ENCODE measurements at regions not wholly inside any gene's neighbourhood (a gene's known extent, or its start where the extent isn't known, plus 50 kb on each side); places are given as distances from the start of the nearest gene placed in this dataset.

DNA sequence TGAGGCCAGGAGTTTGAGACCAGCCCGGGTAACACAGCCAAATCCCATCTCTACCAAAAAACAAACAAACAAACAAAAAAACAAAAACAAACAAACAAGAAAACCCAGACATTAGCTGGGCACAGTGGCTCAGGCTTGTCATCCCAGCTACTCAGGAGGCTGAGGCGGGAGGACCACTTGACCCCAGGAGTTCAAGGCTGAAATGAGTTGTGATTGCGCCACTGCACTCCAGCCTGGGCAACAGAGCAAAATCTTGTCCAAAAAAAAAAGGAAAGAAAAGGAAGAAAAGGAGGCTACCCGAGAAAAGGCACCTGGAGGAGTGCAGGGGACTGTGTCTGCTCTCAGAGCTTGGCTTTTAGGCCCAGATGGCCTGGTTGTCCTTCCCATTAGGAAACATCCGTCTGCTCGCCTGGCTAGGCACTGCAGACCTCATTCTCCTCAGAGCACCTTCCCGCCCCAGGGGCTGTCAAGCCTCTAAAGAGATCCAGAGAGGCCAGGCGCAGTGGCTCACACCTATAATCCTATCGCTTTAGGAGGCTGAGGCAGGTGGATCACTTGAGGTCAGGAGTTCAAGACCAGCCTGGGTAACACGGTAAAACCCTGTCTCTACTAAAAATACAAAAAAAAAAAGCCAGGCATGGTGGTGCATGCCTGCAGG, 185.3 kb upstream of the IER5L start:
- TF ChIP-seq POLR2A (IDR thresholded peaks at IDR 0.05) (no peak), POLR2AphosphoS5 (IDR thresholded peaks at IDR 0.05) (no peak)
- DNase-seq = no peak
- Histone ChIP-seq H3K27me3 (replicated peaks in 1 of 7) (no peaks in the 10 kb centered on the region), H3K9me3 (no peaks in the 10 kb centered on the region), H3K4me1 (peaks cover 0 to 7% (median 2%) of the 10 kb centered on the region in 6 donors), H3K36me3 (no peaks in the 10 kb centered on the region), H3K4me3 (no peak overlapping the region), H3K27ac (no peak overlapping the region)
- 81 to 86% (median 84%) methylated on average over 10 of the region's 10 CpGs for WGBS, 5 donors
- intact Hi-C loops (cut with DNase I; ENCODE audit: low total_unique reads) = no loop called here

DNA sequence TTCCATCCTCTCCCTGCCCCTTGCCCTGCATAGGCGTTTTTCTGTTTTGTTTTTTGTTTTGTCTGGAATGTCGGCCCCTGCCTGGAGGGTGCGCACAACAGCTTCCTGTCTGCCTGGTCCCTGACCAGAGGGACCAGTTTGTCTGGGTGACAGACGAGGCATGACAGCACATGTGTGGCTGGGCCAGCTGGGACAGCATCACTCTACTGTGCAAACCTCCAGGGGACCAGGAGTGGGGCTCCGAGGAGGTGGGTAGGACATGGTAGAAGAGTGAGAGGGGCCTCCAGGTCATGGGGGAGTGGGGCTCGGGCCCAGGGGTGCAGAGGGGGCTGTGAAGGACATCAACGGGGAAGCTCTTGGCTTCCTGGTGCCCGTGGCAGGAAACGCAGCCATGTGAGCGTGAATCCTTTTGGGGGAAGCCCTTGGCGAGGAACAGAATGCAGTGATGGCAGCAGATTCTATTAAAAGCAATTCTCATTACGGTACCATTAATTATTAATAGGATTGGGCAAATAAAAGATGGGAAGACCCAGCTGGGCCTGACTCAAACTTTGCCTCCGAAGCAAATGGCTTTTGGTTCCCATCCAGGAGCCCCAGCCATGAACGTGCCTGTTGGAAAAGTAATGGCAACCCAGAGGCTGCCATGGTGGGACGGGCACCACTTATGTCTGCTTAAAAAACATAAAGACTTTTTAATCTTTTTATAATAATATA, 184.4 kb upstream of the IER5L start:
- no peaks in the 10 kb centered on the region for H3K36me3 ChIP-seq
- H3K27me3 ChIP-seq (replicated peaks in 1 of 7) = no peaks in the 10 kb centered on the region
- TF ChIP-seq POLR2AphosphoS5 (IDR thresholded peaks at IDR 0.05) = no peak
- TF ChIP-seq, protein P1, sequence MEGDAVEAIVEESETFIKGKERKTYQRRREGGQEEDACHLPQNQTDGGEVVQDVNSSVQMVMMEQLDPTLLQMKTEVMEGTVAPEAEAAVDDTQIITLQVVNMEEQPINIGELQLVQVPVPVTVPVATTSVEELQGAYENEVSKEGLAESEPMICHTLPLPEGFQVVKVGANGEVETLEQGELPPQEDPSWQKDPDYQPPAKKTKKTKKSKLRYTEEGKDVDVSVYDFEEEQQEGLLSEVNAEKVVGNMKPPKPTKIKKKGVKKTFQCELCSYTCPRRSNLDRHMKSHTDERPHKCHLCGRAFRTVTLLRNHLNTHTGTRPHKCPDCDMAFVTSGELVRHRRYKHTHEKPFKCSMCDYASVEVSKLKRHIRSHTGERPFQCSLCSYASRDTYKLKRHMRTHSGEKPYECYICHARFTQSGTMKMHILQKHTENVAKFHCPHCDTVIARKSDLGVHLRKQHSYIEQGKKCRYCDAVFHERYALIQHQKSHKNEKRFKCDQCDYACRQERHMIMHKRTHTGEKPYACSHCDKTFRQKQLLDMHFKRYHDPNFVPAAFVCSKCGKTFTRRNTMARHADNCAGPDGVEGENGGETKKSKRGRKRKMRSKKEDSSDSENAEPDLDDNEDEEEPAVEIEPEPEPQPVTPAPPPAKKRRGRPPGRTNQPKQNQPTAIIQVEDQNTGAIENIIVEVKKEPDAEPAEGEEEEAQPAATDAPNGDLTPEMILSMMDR (IDR thresholded peaks at IDR 0.05 in 8 of 11, conservative IDR thresholded peaks at IDR 0.05 in 3 of 11) = no peak
- TF ChIP-seq POLR2A (IDR thresholded peaks at IDR 0.05) = no peak
- intact Hi-C loops (cut with DNase I; ENCODE audit: low total_unique reads) = no loop called here
- no peak for DNase-seq
- no peak overlapping the region for H3K4me3 ChIP-seq
- H3K4me1 ChIP-seq = peaks cover 0 to 7% (median 2%) of the 10 kb centered on the region in 6 donors
- no peaks in the 10 kb centered on the region for H3K9me3 ChIP-seq
- 52 to 60% (median 54%) methylated on average over 15 of the region's 15 CpGs for WGBS, 5 donors
- H3K27ac ChIP-seq = no peak overlapping the region

DNA sequence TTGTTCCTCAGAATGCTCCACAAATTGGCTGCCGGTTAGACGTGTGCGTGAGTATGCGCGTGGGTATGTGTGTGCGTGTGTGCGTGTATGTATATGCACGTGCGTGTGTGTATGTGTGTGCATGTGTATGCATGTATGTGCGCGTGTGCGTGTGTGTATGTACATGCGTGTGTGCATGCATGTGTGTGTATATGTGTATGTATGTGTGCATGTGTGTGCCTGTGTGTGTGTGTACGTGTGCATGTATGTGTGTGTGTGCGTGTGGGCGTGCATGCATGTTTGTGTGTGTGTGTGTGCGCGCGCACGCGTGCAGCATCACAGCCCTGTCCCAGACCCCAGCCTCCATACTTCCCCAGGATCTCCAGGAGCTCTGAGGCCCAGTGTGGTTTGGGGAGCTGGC, 183.1 kb upstream of the IER5L start:
- DNase-seq = no peak
- H3K27ac ChIP-seq = no peak overlapping the region
- H3K36me3 ChIP-seq = no peaks in the 10 kb centered on the region
- H3K4me3 ChIP-seq = no peak overlapping the region
- intact Hi-C loops (cut with DNase I; ENCODE audit: low total_unique reads) = no loop called here
- H3K4me1 ChIP-seq = peaks cover 0 to 7% (median 2%) of the 10 kb centered on the region in 6 donors
- H3K9me3 ChIP-seq = peaks cover 0 to 5% (median 2%) of the 10 kb centered on the region in 8 donors
- 92 to 97% (median 95%) methylated on average over 21 of the region's 21 CpGs for WGBS, 5 donors
- no peaks in the 10 kb centered on the region for H3K27me3 ChIP-seq (replicated peaks in 1 of 7)
- no peak for TF ChIP-seq POLR2A (IDR thresholded peaks at IDR 0.05)
- no peak for TF ChIP-seq POLR2AphosphoS5 (IDR thresholded peaks at IDR 0.05)
- TF ChIP-seq, protein P1 (IDR thresholded peaks at IDR 0.05 in 8 of 11, conservative IDR thresholded peaks at IDR 0.05 in 3 of 11) = no peak

DNA sequence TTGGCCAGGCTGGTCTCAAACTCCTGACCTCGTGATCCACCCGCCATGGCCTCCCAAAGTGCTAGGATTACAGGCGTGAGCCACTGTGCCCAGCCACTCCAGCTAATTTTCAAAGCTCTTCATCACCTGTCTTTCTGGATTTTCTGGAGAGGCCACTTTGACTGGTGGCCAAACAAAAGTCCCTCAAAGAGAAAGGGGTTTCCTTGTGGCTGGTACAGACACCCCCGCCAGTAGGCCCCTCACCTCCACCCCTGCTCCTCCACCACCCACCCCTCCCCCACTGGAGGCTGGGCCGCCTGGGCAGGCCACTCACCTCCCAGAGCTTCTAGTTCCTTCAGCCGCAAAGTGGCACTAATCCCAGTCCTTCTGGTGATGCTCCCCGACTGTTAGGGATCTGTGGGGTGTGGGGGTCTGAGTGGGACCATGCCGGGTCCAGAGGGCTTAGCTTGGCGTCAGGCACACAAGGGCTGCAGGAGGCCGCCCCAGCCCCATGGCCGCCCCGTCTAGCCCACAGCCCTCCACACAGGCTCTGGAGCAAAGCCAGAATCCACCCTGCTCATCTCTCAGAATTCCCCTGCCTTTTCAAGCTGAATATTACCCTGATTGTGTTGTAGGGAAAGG, 182.0 kb upstream of the IER5L start:
- Histone ChIP-seq H3K36me3 (no peaks in the 10 kb centered on the region), H3K4me3 (no peak overlapping the region), H3K27ac (no peak overlapping the region), H3K9me3 (peaks cover 0 to 17% (median 13%) of the 10 kb centered on the region in 8 donors), H3K4me1 (peaks cover 0 to 7% (median 2%) of the 10 kb centered on the region in 6 donors), H3K27me3 (replicated peaks in 1 of 7) (no peaks in the 10 kb centered on the region)
- WGBS, 5 donors = 67 to 81% (median 76%) methylated on average over 10 to 12 of the region's 12 CpGs
- no peak for DNase-seq
- intact Hi-C loops (cut with DNase I; ENCODE audit: low total_unique reads) = no loop called here
- TF ChIP-seq POLR2AphosphoS5 (IDR thresholded peaks at IDR 0.05) = no peak
- TF ChIP-seq, protein P1 (IDR thresholded peaks at IDR 0.05 in 8 of 11, conservative IDR thresholded peaks at IDR 0.05 in 3 of 11) = no peak
- TF ChIP-seq POLR2A (IDR thresholded peaks at IDR 0.05) = no peak
